H9 (cell line): ENCODE measurements at regions not wholly inside any gene's neighbourhood (a gene's known extent, or its start where the extent isn't known, plus 50 kb on each side); places are given as distances from the start of the nearest gene placed in this dataset.
"Not testable (repeated sequence)": the region's sequence is repeated elsewhere in the genome, so short reads cannot be mapped to it uniquely, and the experiment has no call there.

Experiments
- DNase-seq: peaks from one replicate; pipeline ENCODE4 v3.0.0-alpha.2; 2017
- H2AFZ ChIP-seq: one replicate; pipeline ENCODE4 v1.6.1; 2013; ENCODE audit warnings: mild to moderate bottlenecking, low read length, control low read depth, moderate library complexity
- H2AK5ac ChIP-seq: 2 replicates; pipeline ENCODE4 v1.6.1; 2013; ENCODE audit warnings: low read length, control low read depth, mixed read lengths; ENCODE audit not compliant: insufficient read length
- H2BK120ac ChIP-seq: one replicate; pipeline ENCODE4 v1.6.1; 2013; ENCODE audit warnings: low read depth, mild to moderate bottlenecking, low read length, control low read depth, inconsistent platforms; ENCODE audit not compliant: poor library complexity, severe bottlenecking
- H2BK12ac ChIP-seq: 2 replicates; pipeline ENCODE4 v1.6.1; 2013; ENCODE audit warnings: low read length, control low read depth, mixed read lengths, low read depth; ENCODE audit not compliant: insufficient read length
- H2BK15ac ChIP-seq: 2 replicates; pipeline ENCODE4 v1.6.1; 2013; ENCODE audit warnings: low read depth, low read length, control low read depth
- H2BK20ac ChIP-seq: one replicate; pipeline ENCODE4 v1.6.1; 2013; ENCODE audit warnings: low read depth, mild to moderate bottlenecking, low read length, control low read depth, inconsistent platforms; ENCODE audit not compliant: poor library complexity, severe bottlenecking
- H2BK5ac ChIP-seq: 2 replicates; pipeline ENCODE4 v1.6.1; 2013; ENCODE audit warnings: low read length, control low read depth, mixed read lengths; ENCODE audit not compliant: insufficient read length
- H3K14ac ChIP-seq: 2 replicates; pipeline ENCODE4 v1.6.1; 2013; ENCODE audit warnings: low read length, control low read depth; ENCODE audit not compliant: insufficient read depth
- H3K18ac ChIP-seq: 2 replicates; pipeline ENCODE4 v1.6.1; 2013; ENCODE audit warnings: low read depth, mild to moderate bottlenecking, mixed read lengths, low read length, control low read depth; ENCODE audit not compliant: insufficient read length
- H3K23ac ChIP-seq: 2 replicates; pipeline ENCODE4 v1.6.1; 2013; ENCODE audit warnings: low read length, control low read depth, mixed read lengths, low read depth; ENCODE audit not compliant: insufficient read length
- H3K23me2 ChIP-seq: 2 replicates; pipeline ENCODE4 v1.6.1; 2013; ENCODE audit warnings: low read depth, mild to moderate bottlenecking, mixed read lengths, low read length, control low read depth; ENCODE audit not compliant: insufficient read length, poor library complexity, severe bottlenecking
- H3K27ac ChIP-seq: 2 replicates; pipeline ENCODE4 v1.5.1; 2013; ENCODE audit warnings: low read length, control low read depth, mixed read lengths, low read depth; ENCODE audit not compliant: insufficient read length
- H3K27me3 ChIP-seq: 2 replicates; pipeline ENCODE4 v1.6.1; 2013; ENCODE audit warnings: low read length, control low read depth, inconsistent platforms; ENCODE audit not compliant: insufficient read depth
- H3K4ac ChIP-seq: 2 replicates; pipeline ENCODE4 v1.6.1; 2013; ENCODE audit warnings: low read depth, mild to moderate bottlenecking, control low read depth, inconsistent platforms, low read length, moderate library complexity
- H3K4me1 ChIP-seq: 2 replicates; pipeline ENCODE4 v1.6.1; 2013; ENCODE audit warnings: low read length, control low read depth, inconsistent platforms; ENCODE audit not compliant: insufficient read depth
- H3K4me2 ChIP-seq: 2 replicates; pipeline ENCODE4 v1.6.1; 2013; ENCODE audit warnings: low read length, control low read depth, mixed read lengths; ENCODE audit not compliant: insufficient read length, insufficient read depth
- H3K56ac ChIP-seq: 2 replicates; pipeline ENCODE4 v1.6.1; 2013; ENCODE audit warnings: low read depth, mild to moderate bottlenecking, mixed read lengths, low read length, control low read depth; ENCODE audit not compliant: insufficient read length
- H3K79me1 ChIP-seq: 2 replicates; pipeline ENCODE4 v1.6.1; 2013; ENCODE audit warnings: low read depth, mild to moderate bottlenecking, moderate library complexity, low read length, control low read depth, inconsistent platforms; ENCODE audit not compliant: insufficient read depth, poor library complexity, severe bottlenecking
- H3K79me2 ChIP-seq: 2 replicates; pipeline ENCODE4 v1.6.1; 2013; ENCODE audit warnings: low read length, control low read depth, inconsistent platforms; ENCODE audit not compliant: insufficient read depth
- H3K9ac ChIP-seq: 2 replicates; pipeline ENCODE4 v1.6.1; 2013; ENCODE audit warnings: low read length, control low read depth, mixed read lengths; ENCODE audit not compliant: insufficient read length; ENCODE audit errors: extremely low read depth
- H3K9me3 ChIP-seq: one replicate; pipeline ENCODE4 v1.6.1; 2013; ENCODE audit warnings: low read depth, low read length, inconsistent platforms; ENCODE audit not compliant: control insufficient read depth
- H3T11ph ChIP-seq: one replicate; pipeline ENCODE4 v1.6.1; 2013; ENCODE audit warnings: mild to moderate bottlenecking, low read length, control low read depth, inconsistent platforms
- H4K20me1 ChIP-seq: one replicate; pipeline ENCODE4 v1.6.1; 2013; ENCODE audit not compliant: control insufficient read depth, insufficient read length, insufficient read depth
- H4K5ac ChIP-seq: 2 replicates; pipeline ENCODE4 v1.6.1; 2013; ENCODE audit warnings: low read depth, mild to moderate bottlenecking, mixed read lengths, low read length, control low read depth; ENCODE audit not compliant: insufficient read length
- H4K8ac ChIP-seq: replicated peaks from 2 replicates; pipeline ENCODE4 v1.6.1; 2013; ENCODE audit warnings: low read length, control low read depth, mixed read lengths, low read depth; ENCODE audit not compliant: insufficient read length
- H4K91ac ChIP-seq: 2 replicates; pipeline ENCODE4 v1.6.1; 2013; ENCODE audit warnings: low read depth, mild to moderate bottlenecking, moderate library complexity, mixed read lengths, low read length, control low read depth; ENCODE audit not compliant: insufficient read length
- H3K27ac Mint-ChIP-seq, 3 experiments: 2 replicates in 2 of 3; 3 replicates in 1 of 3; pipeline ENCODE4 v1.8.0; 2020 to 2021; ENCODE audit warnings: mixed read lengths in 3 of 3, mild to moderate bottlenecking in 1 of 3, moderate library complexity in 1 of 3
- H3K27me3 Mint-ChIP-seq: 2 replicates; pipeline ENCODE4 v1.8.0; 2021; ENCODE audit warnings: low read depth, mild to moderate bottlenecking, moderate library complexity, mixed read lengths
- H3K36me3 Mint-ChIP-seq, 3 experiments: 2 replicates in 2 of 3; 3 replicates in 1 of 3; pipeline ENCODE4 v1.8.0; 2020 to 2021; ENCODE audit warnings: low read depth in 3 of 3, mixed read lengths in 3 of 3; ENCODE audit not compliant: insufficient read depth in 1 of 3
- H3K4me1 Mint-ChIP-seq, 2 experiments: 2 replicates each; pipeline ENCODE4 v1.8.0; 2020; ENCODE audit warnings: mixed read lengths in 2 of 2
- H3K4me3 Mint-ChIP-seq, 2 experiments: 2 replicates in 1 of 2; 3 replicates in 1 of 2; pipeline ENCODE4 v1.8.0; 2020 to 2021; ENCODE audit warnings: mild to moderate bottlenecking in 2 of 2, mixed read lengths in 2 of 2, moderate library complexity in 1 of 2
- H3K9me3 Mint-ChIP-seq, 2 experiments: 2 replicates in 1 of 2; 3 replicates in 1 of 2; pipeline ENCODE4 v1.8.0; 2020; ENCODE audit warnings: mild to moderate bottlenecking in 2 of 2, mixed read lengths in 2 of 2, moderate library complexity in 1 of 2
- WGBS: extraction: QIAGEN DNeasy Blood & Tissue Kit; methylation state at CpG from one replicate; pipeline ENCODE4 v1.1.7; 2013; ENCODE audit warnings: missing lambda C conversion rate, low lambda C conversion rate, mixed read lengths; ENCODE audit not compliant: insufficient read length; ENCODE audit errors: extremely low coverage; 5-methylcytosine and 5-hydroxymethylcytosine counted together

DNA sequence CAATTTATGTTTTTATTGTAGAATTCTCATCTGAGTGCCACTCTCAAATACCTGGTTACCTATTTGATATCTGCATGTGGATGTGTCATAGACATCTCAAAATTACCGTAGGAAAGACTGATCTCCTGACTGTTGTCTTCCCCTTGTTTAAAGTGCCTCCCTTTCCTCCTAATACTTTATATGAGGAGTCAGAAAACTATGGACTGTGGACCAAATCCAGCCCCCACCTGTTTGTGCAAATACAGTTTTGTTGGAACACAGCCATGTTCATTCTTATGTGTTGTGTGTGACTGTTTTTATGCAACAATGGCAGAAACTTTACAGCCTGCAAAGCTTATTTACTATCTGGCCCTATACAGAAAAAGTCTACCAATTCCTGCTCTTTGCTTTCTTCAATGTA, 150.6 kb downstream of the NBPF8 start:
- not testable (repeated sequence) for H3K23ac ChIP-seq, H3K4ac ChIP-seq, H3K27ac ChIP-seq, H4K5ac ChIP-seq, H4K91ac ChIP-seq, H3K14ac ChIP-seq, H3T11ph ChIP-seq, H3K9me3 Mint-ChIP-seq, H3K4me1 ChIP-seq, H2AFZ ChIP-seq, H3K4me1 Mint-ChIP-seq, H3K56ac ChIP-seq, H3K4me2 ChIP-seq, H2BK12ac ChIP-seq, H3K36me3 Mint-ChIP-seq, H3K9ac ChIP-seq, H3K4me3 Mint-ChIP-seq, H2BK120ac ChIP-seq, H2BK15ac ChIP-seq, H3K79me2 ChIP-seq, H3K23me2 ChIP-seq, H3K27me3 ChIP-seq, H2AK5ac ChIP-seq, H3K27me3 Mint-ChIP-seq, H2BK5ac ChIP-seq, H3K27ac Mint-ChIP-seq, H2BK20ac ChIP-seq, H3K79me1 ChIP-seq, H3K18ac ChIP-seq, H4K20me1 ChIP-seq, H4K8ac ChIP-seq, H3K9me3 ChIP-seq, DNase-seq
- no CpG with 5 or more reads among the region's 1 CpG for WGBS

DNA sequence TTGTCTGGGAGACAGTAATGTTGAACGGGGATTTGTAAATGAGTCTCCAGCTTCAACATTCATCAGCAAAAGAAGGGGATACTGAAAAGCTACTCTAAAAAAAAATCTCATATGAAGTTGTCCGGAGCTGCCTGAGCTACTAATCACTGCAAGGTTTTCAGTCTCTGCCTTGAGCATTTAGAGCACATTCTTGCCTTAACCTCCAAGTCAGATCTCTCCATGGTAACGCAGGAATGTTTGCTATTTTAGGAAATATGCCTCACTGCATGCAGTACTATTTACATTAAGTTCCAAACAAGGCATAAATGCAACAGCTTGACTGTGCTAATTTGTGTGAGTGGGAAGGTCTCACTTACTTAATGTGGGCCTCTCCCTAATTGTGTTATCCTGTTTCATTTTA, 152.8 kb downstream of the NBPF8 start:
- not testable (repeated sequence) for H3K9me3 Mint-ChIP-seq, H2AFZ ChIP-seq, H3K4me3 Mint-ChIP-seq, H3T11ph ChIP-seq, H3K36me3 Mint-ChIP-seq, H3K56ac ChIP-seq, H4K8ac ChIP-seq, H4K91ac ChIP-seq, H2BK120ac ChIP-seq, H2BK12ac ChIP-seq, H2BK5ac ChIP-seq, H4K20me1 ChIP-seq, DNase-seq, H3K4me1 ChIP-seq, H3K27ac Mint-ChIP-seq, H3K27ac ChIP-seq, H2BK15ac ChIP-seq, H3K18ac ChIP-seq, H3K23ac ChIP-seq, H3K9ac ChIP-seq, H2BK20ac ChIP-seq, H3K27me3 ChIP-seq, H3K4ac ChIP-seq, H3K79me1 ChIP-seq, H3K4me1 Mint-ChIP-seq, H3K23me2 ChIP-seq, H4K5ac ChIP-seq, H3K79me2 ChIP-seq, H3K14ac ChIP-seq, H3K4me2 ChIP-seq, H3K27me3 Mint-ChIP-seq, H2AK5ac ChIP-seq, H3K9me3 ChIP-seq
- no CpG with 5 or more reads among the region's 3 CpGs for WGBS

DNA sequence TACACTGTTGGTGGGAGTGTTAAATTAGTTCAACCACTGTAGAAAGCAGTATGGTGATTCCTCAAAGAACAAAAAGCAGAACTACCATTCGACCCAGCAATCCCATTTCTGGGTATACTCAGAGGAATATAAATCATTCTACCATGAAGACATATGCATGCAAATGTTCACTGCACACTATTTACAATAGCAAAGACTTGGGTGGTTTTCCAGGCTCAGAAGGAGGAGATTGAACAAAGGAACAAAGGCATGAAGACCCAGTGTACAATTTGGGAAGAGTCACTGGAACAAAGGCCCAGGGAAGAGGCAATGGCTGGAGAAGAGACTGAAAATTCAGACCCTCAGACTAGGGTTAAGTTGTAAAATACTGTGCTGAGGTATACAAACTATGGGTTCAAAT, 148.5 kb upstream of the NBPF26 start:
- H3K9me3 ChIP-seq, DNase-seq, H4K5ac ChIP-seq, H2BK15ac ChIP-seq, H3T11ph ChIP-seq, H2AFZ ChIP-seq, H3K9ac ChIP-seq, H3K36me3 Mint-ChIP-seq, H2BK120ac ChIP-seq, H4K91ac ChIP-seq, H3K4me1 ChIP-seq, H3K27ac Mint-ChIP-seq, H3K4ac ChIP-seq, H3K27me3 Mint-ChIP-seq, H3K4me2 ChIP-seq, H3K79me1 ChIP-seq, H3K79me2 ChIP-seq, H4K20me1 ChIP-seq, H3K56ac ChIP-seq, H2BK12ac ChIP-seq, H3K4me3 Mint-ChIP-seq, H3K27me3 ChIP-seq, H3K14ac ChIP-seq, H2AK5ac ChIP-seq, H3K9me3 Mint-ChIP-seq, H4K8ac ChIP-seq, H3K18ac ChIP-seq, H3K23ac ChIP-seq, H2BK5ac ChIP-seq, H2BK20ac ChIP-seq, H3K23me2 ChIP-seq, H3K27ac ChIP-seq, H3K4me1 Mint-ChIP-seq: not testable (repeated sequence)
- WGBS, result no CpG with 5 or more reads among the region's 1 CpG
